Keratinocyte (primary cell): ENCODE measurements at regions not wholly inside any gene's neighbourhood (a gene's known extent, or its start where the extent isn't known, plus 50 kb on each side); places are given as distances from the start of the nearest gene placed in this dataset.

ENCODE experiments used
- EZH2 ChIP-seq: IDR thresholded peaks from one replicate; pipeline ENCODE4 v1.6.1; 2012; ENCODE audit warnings: inconsistent platforms, mild to moderate bottlenecking, low read length, moderate library complexity
- TF ChIP-seq, protein P1 (sequence below), 3 experiments: IDR thresholded peaks in 1 of 3; conservative IDR thresholded peaks in 1 of 3; optimal IDR thresholded peaks in 1 of 3; 2 replicates in 2 of 3; 3 replicates in 1 of 3; pipeline versions ENCODE3 to v1.5.1; 2011; ENCODE audit warnings: low read length in 3 of 3, mild to moderate bottlenecking in 3 of 3, moderate library complexity in 2 of 3, control low read depth in 1 of 3, inconsistent platforms in 1 of 3; ENCODE audit not compliant: insufficient read depth in 2 of 3; ENCODE audit errors: extremely low read depth in 1 of 3

- TF ChIP-seq, protein P1, sequence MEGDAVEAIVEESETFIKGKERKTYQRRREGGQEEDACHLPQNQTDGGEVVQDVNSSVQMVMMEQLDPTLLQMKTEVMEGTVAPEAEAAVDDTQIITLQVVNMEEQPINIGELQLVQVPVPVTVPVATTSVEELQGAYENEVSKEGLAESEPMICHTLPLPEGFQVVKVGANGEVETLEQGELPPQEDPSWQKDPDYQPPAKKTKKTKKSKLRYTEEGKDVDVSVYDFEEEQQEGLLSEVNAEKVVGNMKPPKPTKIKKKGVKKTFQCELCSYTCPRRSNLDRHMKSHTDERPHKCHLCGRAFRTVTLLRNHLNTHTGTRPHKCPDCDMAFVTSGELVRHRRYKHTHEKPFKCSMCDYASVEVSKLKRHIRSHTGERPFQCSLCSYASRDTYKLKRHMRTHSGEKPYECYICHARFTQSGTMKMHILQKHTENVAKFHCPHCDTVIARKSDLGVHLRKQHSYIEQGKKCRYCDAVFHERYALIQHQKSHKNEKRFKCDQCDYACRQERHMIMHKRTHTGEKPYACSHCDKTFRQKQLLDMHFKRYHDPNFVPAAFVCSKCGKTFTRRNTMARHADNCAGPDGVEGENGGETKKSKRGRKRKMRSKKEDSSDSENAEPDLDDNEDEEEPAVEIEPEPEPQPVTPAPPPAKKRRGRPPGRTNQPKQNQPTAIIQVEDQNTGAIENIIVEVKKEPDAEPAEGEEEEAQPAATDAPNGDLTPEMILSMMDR (optimal IDR thresholded peaks at IDR 0.05 in 1 of 3, IDR thresholded peaks at IDR 0.05 in 1 of 3, conservative IDR thresholded peaks at IDR 0.05 in 1 of 3; ENCODE audit: extremely low read depth in 1 of 3, insufficient read depth in 2 of 3, low read length in 3 of 3), result no peak
- TF ChIP-seq EZH2, result no peak
Measured at GRCh38 chr20:52256454-52256853, 64.9 kb upstream of the ZFP64 start.
